GM23248 (cell line): ENCODE measurements at regions not wholly inside any gene's neighbourhood (a gene's known extent, or its start where the extent isn't known, plus 50 kb on each side); places are given as distances from the start of the nearest gene placed in this dataset.

Experiments
- DNase-seq: peaks from one replicate; pipeline ENCODE4 v3.0.0-alpha.2; 2015
- H2AFZ ChIP-seq: fragments of 200-600 bp; sonication (generic); 2 replicates; pipeline ENCODE4 v1.6.1; 2016; ENCODE audit warnings: antibody characterized with exemption
- H3F3A ChIP-seq: fragments of 200-600 bp; sonication (generic); 2 replicates; pipeline ENCODE4 v1.6.1; 2016; ENCODE audit warnings: mild to moderate bottlenecking, antibody characterized with exemption, mixed run types; ENCODE audit not compliant: insufficient read depth
- H3K27ac ChIP-seq: fragments of 200-600 bp; sonication (generic); 2 replicates; pipeline ENCODE4 v1.5.1; 2016; ENCODE audit warnings: mild to moderate bottlenecking
- H3K27me3 ChIP-seq: fragments of 200-600 bp; sonication (generic); replicated peaks from 2 replicates; pipeline ENCODE4 v1.6.1; 2016; ENCODE audit warnings: mild to moderate bottlenecking; ENCODE audit not compliant: insufficient read depth
- H3K36me3 ChIP-seq: fragments of 200-600 bp; sonication (generic); 2 replicates; pipeline ENCODE4 v1.6.1; 2016; ENCODE audit warnings: low read depth, mild to moderate bottlenecking
- H3K4me1 ChIP-seq: fragments of 200-600 bp; sonication (generic); 2 replicates; pipeline ENCODE4 v1.6.1; 2016; ENCODE audit warnings: mild to moderate bottlenecking; ENCODE audit not compliant: insufficient read depth
- H3K4me2 ChIP-seq: fragments of 200-600 bp; sonication (generic); one replicate; pipeline ENCODE4 v1.6.1; 2016; ENCODE audit warnings: mild to moderate bottlenecking; ENCODE audit not compliant: unreplicated experiment
- H3K4me3 ChIP-seq: fragments of 200-600 bp; sonication (generic); 2 replicates; pipeline ENCODE4 v1.5.1; 2016; ENCODE audit warnings: mild to moderate bottlenecking
- H3K79me2 ChIP-seq: fragments of 200-600 bp; sonication (generic); 2 replicates; pipeline ENCODE4 v1.6.1; 2016; ENCODE audit warnings: mild to moderate bottlenecking; ENCODE audit not compliant: insufficient read depth
- H3K9ac ChIP-seq: fragments of 200-600 bp; sonication (generic); 2 replicates; pipeline ENCODE4 v1.6.1; 2016; ENCODE audit warnings: mild to moderate bottlenecking
- H3K9me2 ChIP-seq: fragments of 200-600 bp; sonication (generic); 2 replicates; pipeline ENCODE4 v1.6.1; 2016; ENCODE audit warnings: mixed run types, mild to moderate bottlenecking, moderate library complexity; ENCODE audit not compliant: insufficient read depth
- H3K9me3 ChIP-seq: fragments of 200-600 bp; sonication (generic); one replicate; pipeline ENCODE4 v1.6.1; 2017; ENCODE audit warnings: low read depth
- H4K20me1 ChIP-seq: fragments of 200-600 bp; sonication (generic); 2 replicates; pipeline ENCODE4 v1.6.0; 2016; ENCODE audit not compliant: insufficient read depth
- EZH2 ChIP-seq: fragments of 200-600 bp; sonication (generic); IDR thresholded peaks from 2 replicates; pipeline ENCODE4 v1.6.1; 2018; ENCODE audit warnings: antibody characterized with exemption, mild to moderate bottlenecking; ENCODE audit not compliant: insufficient read depth, poor library complexity, severe bottlenecking
- EZH2phosphoT487 ChIP-seq: fragments of 200-600 bp; sonication (generic); IDR thresholded peaks from 2 replicates; pipeline ENCODE4 v1.6.1; 2018; ENCODE audit warnings: antibody characterized with exemption, moderate library complexity, mild to moderate bottlenecking, low read depth; ENCODE audit not compliant: insufficient read depth
- WGBS, 2 experiments: methylation state at CpG; one replicate each; pipeline ENCODE4 v1.1.6; 2015 to 2017; ENCODE audit warnings: low lambda C conversion rate in 2 of 2, low coverage in 1 of 2; ENCODE audit errors: missing lambda C conversion rate in 2 of 2; 5-methylcytosine and 5-hydroxymethylcytosine counted together
- in situ Hi-C: fragments of 300-500 bp; cut with MboI; formaldehyde crosslinking; loops from 2 replicates; pipeline ENCODE4 v1.15.0; 2020

GRCh38 chr13:53463106-53463505 is 434.5 kb downstream of the OLFM4 start:
- WGBS, 2 experiments, result 22 to 34% methylated on average over 3 of the region's 3 CpGs
- Histone ChIP-seq H3K9me3 (no peaks in the 10 kb centered on the region), H3F3A (no peaks in the 10 kb centered on the region), H3K4me2 (no peak overlapping the region), H3K79me2 (no peaks in the 10 kb centered on the region), H3K9ac (no peak overlapping the region), H2AFZ (no peak overlapping the region), H3K27me3 (no peaks in the 10 kb centered on the region), H3K36me3 (no peaks in the 10 kb centered on the region), H3K4me1 (no peaks in the 10 kb centered on the region), H3K27ac (no peak overlapping the region), H3K4me3 (no peak overlapping the region), H3K9me2 (no peaks in the 10 kb centered on the region), H4K20me1 (no peaks in the 10 kb centered on the region)
- DNase-seq, result no peak
- in situ Hi-C loops, result no loop called here
- no peak for TF ChIP-seq EZH2
- no peak for TF ChIP-seq EZH2phosphoT487

GRCh38 chr13:53466576-53466975 is 438.0 kb downstream of the OLFM4 start:
- TF ChIP-seq EZH2phosphoT487, result no peak
- no peak for TF ChIP-seq EZH2
- WGBS, 2 experiments, result 0% methylated on average over 1 of the region's 1 CpG
- Histone ChIP-seq H3K79me2 (no peaks in the 10 kb centered on the region), H3K9ac (no peak overlapping the region), H3K27ac (no peak overlapping the region), H3K4me3 (no peak overlapping the region), H3K4me2 (no peak overlapping the region), H4K20me1 (no peaks in the 10 kb centered on the region), H2AFZ (no peak overlapping the region), H3K27me3 (no peaks in the 10 kb centered on the region), H3K9me2 (no peaks in the 10 kb centered on the region), H3K9me3 (no peaks in the 10 kb centered on the region), H3F3A (no peaks in the 10 kb centered on the region), H3K36me3 (no peaks in the 10 kb centered on the region), H3K4me1 (no peaks in the 10 kb centered on the region)
- no peak for DNase-seq
- in situ Hi-C loops, result no loop called here

GRCh38 chr13:53473397-53473796 is 444.8 kb downstream of the OLFM4 start:
- H3K36me3 ChIP-seq, result no peaks in the 10 kb centered on the region
- no peaks in the 10 kb centered on the region for H4K20me1 ChIP-seq
- no peak overlapping the region for H3K4me2 ChIP-seq
- in situ Hi-C loops, result no loop called here
- no peaks in the 10 kb centered on the region for H3K4me1 ChIP-seq
- H3K27ac ChIP-seq, result no peak overlapping the region
- WGBS, 2 experiments, result 10 to 16% methylated on average over 4 of the region's 4 CpGs
- H3K79me2 ChIP-seq, result no peaks in the 10 kb centered on the region
- TF ChIP-seq EZH2phosphoT487 (no peak), EZH2 (no peak)
- no peaks in the 10 kb centered on the region for H3F3A ChIP-seq
- H3K4me3 ChIP-seq, result no peak overlapping the region
- DNase-seq, result no peak
- no peak overlapping the region for H2AFZ ChIP-seq
- H3K9me2 ChIP-seq, result no peaks in the 10 kb centered on the region
- no peaks in the 10 kb centered on the region for H3K9me3 ChIP-seq
- no peak overlapping the region for H3K9ac ChIP-seq
- H3K27me3 ChIP-seq, result no peaks in the 10 kb centered on the region

- no peaks in the 10 kb centered on the region for H3K79me2 ChIP-seq
- no peaks in the 10 kb centered on the region for H4K20me1 ChIP-seq
- H3K4me3 ChIP-seq, result no peak overlapping the region
- H3K9me2 ChIP-seq, result no peaks in the 10 kb centered on the region
- H3K27me3 ChIP-seq, result no peaks in the 10 kb centered on the region
- no peak overlapping the region for H2AFZ ChIP-seq
- in situ Hi-C loops, result no loop called here
- H3F3A ChIP-seq, result no peaks in the 10 kb centered on the region
- no peak overlapping the region for H3K27ac ChIP-seq
- H3K9me3 ChIP-seq, result no peaks in the 10 kb centered on the region
- TF ChIP-seq EZH2 (no peak), EZH2phosphoT487 (no peak)
- DNase-seq, result no peak
- WGBS, 2 experiments, result 4 to 9% methylated on average over 2 of the region's 2 CpGs
- no peak overlapping the region for H3K4me2 ChIP-seq
- H3K36me3 ChIP-seq, result no peaks in the 10 kb centered on the region
- H3K4me1 ChIP-seq, result no peaks in the 10 kb centered on the region
- H3K9ac ChIP-seq, result no peak overlapping the region
Observed at GRCh38 chr13:53474878-53475277, 446.3 kb downstream of the OLFM4 start.

- DNase-seq, result no peak
- Histone ChIP-seq H2AFZ (no peak overlapping the region), H3K79me2 (no peaks in the 10 kb centered on the region), H3K27ac (no peak overlapping the region), H3K4me2 (no peak overlapping the region), H3K4me1 (no peaks in the 10 kb centered on the region), H3K4me3 (no peak overlapping the region), H3K36me3 (no peaks in the 10 kb centered on the region), H3K9me2 (no peaks in the 10 kb centered on the region), H3K9ac (no peak overlapping the region), H3K9me3 (no peaks in the 10 kb centered on the region), H4K20me1 (no peaks in the 10 kb centered on the region), H3K27me3 (no peaks in the 10 kb centered on the region), H3F3A (no peaks in the 10 kb centered on the region)
- in situ Hi-C loops, result no loop called here
- no peak for TF ChIP-seq EZH2
- TF ChIP-seq EZH2phosphoT487, result no peak
- 16 to 17% methylated on average over 5 of the region's 5 CpGs for WGBS, 2 experiments
Observed at GRCh38 chr13:53490752-53491151, 462.1 kb downstream of the OLFM4 start.
